ENCODE measurements at regions not wholly inside any gene's neighbourhood (a gene's known extent, or its start where the extent isn't known, plus 50 kb on each side); places are given as distances from the start of the nearest gene placed in this dataset.

DNA sequence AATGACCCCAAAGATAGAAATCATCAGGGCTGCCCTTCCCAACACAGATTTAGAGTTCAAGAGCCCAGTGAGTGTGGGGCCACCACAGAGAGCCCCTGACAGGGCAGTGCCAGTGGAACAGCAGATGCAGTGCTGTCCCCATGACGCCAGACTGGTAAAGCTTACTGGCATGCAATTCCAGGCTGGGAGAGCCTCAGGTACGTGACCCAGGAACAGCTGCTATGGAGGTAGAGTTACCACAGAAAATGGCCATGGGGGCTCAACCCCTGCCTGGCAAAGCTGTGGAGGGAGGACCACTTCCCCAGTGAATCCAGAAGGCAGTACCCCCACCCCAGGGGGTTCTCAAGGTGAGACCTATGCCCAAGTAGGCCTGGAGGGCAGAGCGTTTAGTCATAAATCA, 228.5 kb downstream of the POLR1F start:
- TF ChIP-seq, protein P1, sequence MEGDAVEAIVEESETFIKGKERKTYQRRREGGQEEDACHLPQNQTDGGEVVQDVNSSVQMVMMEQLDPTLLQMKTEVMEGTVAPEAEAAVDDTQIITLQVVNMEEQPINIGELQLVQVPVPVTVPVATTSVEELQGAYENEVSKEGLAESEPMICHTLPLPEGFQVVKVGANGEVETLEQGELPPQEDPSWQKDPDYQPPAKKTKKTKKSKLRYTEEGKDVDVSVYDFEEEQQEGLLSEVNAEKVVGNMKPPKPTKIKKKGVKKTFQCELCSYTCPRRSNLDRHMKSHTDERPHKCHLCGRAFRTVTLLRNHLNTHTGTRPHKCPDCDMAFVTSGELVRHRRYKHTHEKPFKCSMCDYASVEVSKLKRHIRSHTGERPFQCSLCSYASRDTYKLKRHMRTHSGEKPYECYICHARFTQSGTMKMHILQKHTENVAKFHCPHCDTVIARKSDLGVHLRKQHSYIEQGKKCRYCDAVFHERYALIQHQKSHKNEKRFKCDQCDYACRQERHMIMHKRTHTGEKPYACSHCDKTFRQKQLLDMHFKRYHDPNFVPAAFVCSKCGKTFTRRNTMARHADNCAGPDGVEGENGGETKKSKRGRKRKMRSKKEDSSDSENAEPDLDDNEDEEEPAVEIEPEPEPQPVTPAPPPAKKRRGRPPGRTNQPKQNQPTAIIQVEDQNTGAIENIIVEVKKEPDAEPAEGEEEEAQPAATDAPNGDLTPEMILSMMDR (IDR thresholded peaks at IDR 0.05) = no peak
- TF ChIP-seq POLR2A (IDR thresholded peaks at IDR 0.05) = no peak
- TF ChIP-seq EP300 (IDR thresholded peaks at IDR 0.05) = no peak
